ENCODE measurements at regions not wholly inside any gene's neighbourhood (a gene's known extent, or its start where the extent isn't known, plus 50 kb on each side); places are given as distances from the start of the nearest gene placed in this dataset.

- TF ChIP-seq CTCF (IDR thresholded peaks at IDR 0.05) = no peak
- Histone ChIP-seq H3K9me3 (no peaks in the 10 kb centered on the region), H3K27ac (no peak overlapping the region), H3K4me1 (peaks cover 0 to 2% (median 0%) of the 10 kb centered on the region in 3 donors), H3K4me3 (no peak overlapping the region), H3K36me3 (no peaks in the 10 kb centered on the region), H3K27me3 (no peaks in the 10 kb centered on the region)
- 77 to 87% methylated on average over 7 of the region's 7 CpGs for WGBS, 2 donors
- intact Hi-C loops (cut with DNase I) = no loop called here
- no peak for ATAC-seq
- FAIRE-seq = no peak
- no peak for DNase-seq
These were observed 192.4 kb downstream of the DICER1 start for GRCh38 chr14:94964931-94965330.

GRCh38 chr14:94964181-94964580 lies 193.1 kb downstream of the DICER1 start:
- 83% methylated on average over 3 of the region's 3 CpGs for WGBS, 2 donors
- ATAC-seq (no peak), DNase-seq (no peak), FAIRE-seq (no peak)
- TF ChIP-seq CTCF (IDR thresholded peaks at IDR 0.05) = no peak
- no peaks in the 10 kb centered on the region for H3K36me3 ChIP-seq
- no peak overlapping the region for H3K27ac ChIP-seq
- intact Hi-C loops (cut with DNase I) = no loop called here
- H3K4me3 ChIP-seq = no peak overlapping the region
- no peaks in the 10 kb centered on the region for H3K27me3 ChIP-seq
- no peaks in the 10 kb centered on the region for H3K9me3 ChIP-seq
- peaks cover 0 to 2% (median 0%) of the 10 kb centered on the region in 3 donors for H3K4me1 ChIP-seq

- 68 to 69% methylated on average over 8 of the region's 8 CpGs for WGBS, 2 donors
- DNase-seq (no peak), FAIRE-seq (no peak), ATAC-seq (no peak)
- no peak for TF ChIP-seq CTCF (IDR thresholded peaks at IDR 0.05)
- Histone ChIP-seq H3K36me3 (no peaks in the 10 kb centered on the region), H3K9me3 (no peaks in the 10 kb centered on the region), H3K27me3 (no peaks in the 10 kb centered on the region), H3K4me3 (no peak overlapping the region), H3K4me1 (peaks cover 0 to 2% (median 0%) of the 10 kb centered on the region in 3 donors), H3K27ac (no peak overlapping the region)
- intact Hi-C loops (cut with DNase I) = no loop called here
These were observed 193.1 kb upstream of the GSC start for GRCh38 chr14:94963051-94963450.

GRCh38 chr14:94962166-94962575 lies 192.3 kb upstream of the GSC start:
- no peak for ATAC-seq
- WGBS, 2 donors = 62 to 71% methylated on average over 7 of the region's 7 CpGs
- DNase-seq = no peak
- Histone ChIP-seq H3K27ac (no peak overlapping the region), H3K4me1 (peaks cover 0 to 2% (median 0%) of the 10 kb centered on the region in 3 donors), H3K36me3 (no peaks in the 10 kb centered on the region), H3K4me3 (no peak overlapping the region), H3K9me3 (no peaks in the 10 kb centered on the region), H3K27me3 (no peaks in the 10 kb centered on the region)
- TF ChIP-seq CTCF (IDR thresholded peaks at IDR 0.05) = no peak
- no peak for FAIRE-seq
- intact Hi-C loops (cut with DNase I) = no loop called here

DNA sequence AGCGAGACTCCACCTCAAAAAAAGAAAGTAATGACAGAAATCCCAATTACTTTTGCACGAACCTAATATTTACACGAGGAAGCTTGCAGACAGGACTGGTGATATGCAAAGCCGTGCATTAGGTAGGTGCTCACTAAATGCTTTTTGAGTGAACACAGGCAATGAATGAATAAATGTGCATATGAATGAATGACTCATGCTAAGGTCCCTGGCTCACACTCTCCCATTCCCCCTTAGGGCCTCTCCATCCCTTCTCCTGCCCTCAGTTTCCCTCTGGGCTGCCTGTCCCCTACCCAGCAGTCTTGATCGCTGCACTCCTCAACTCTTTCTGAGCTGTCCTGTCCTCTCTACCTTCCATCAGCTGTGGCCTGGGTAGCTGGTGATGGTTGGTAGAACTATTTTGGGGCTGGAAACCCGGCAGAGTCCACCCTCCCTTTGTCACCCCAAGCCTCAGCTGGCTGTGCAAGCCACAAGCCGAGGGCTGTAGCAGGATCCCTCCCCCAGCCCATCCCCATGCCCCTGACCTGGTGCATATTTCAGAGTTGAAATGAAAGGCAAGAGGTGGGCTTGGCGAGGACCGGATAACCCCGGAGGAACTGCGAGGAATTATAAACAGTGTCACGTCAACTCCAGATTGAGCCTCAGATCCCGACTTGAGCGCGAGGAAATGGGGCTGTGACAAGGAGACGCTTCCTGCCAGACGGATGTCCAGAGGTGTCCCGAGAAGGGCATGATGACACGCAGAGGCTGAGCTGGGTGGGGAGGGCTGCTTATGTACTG lies 191.7 kb upstream of the GSC start:
- ATAC-seq = no peak
- no peak for FAIRE-seq

More for the DNA sequence above, 191.7 kb upstream of the GSC start:
- Histone ChIP-seq H3K9me3 (no peaks in the 10 kb centered on the region), H3K4me3 (no peak overlapping the region), H3K27me3 (no peaks in the 10 kb centered on the region), H3K27ac (no peak overlapping the region), H3K36me3 (no peaks in the 10 kb centered on the region), H3K4me1 (peaks cover 0 to 2% (median 0%) of the 10 kb centered on the region in 3 donors)
- DNase-seq = no peak
- 60 to 67% methylated on average over 19 of the region's 19 CpGs for WGBS, 2 donors
- no peak for TF ChIP-seq CTCF (IDR thresholded peaks at IDR 0.05)
- intact Hi-C loops (cut with DNase I) = no loop called here
